GM18502 (cell line): ENCODE measurements at regions not wholly inside any gene's neighbourhood (a gene's known extent, or its start where the extent isn't known, plus 50 kb on each side); places are given as distances from the start of the nearest gene placed in this dataset.
A peak's percentile ranks its signal among the peaks of the same experiment; 100 is the strongest.
"Not testable (repeated sequence)": the region's sequence is repeated elsewhere in the genome, so short reads cannot be mapped to it uniquely, and the experiment has no call there.

Experiments used
- ATAC-seq: cut with Tn5 transposase; IDR thresholded peaks from one replicate; pipeline ENCODE4 v1.9.1; 2021; ENCODE audit warnings: mild to moderate bottlenecking; ENCODE audit not compliant: unreplicated experiment, poor library complexity

- ATAC-seq, result not testable (repeated sequence)
Measured at GRCh38 chr1:91207691-91208090, 185.9 kb upstream of the ZNF644 start.

GRCh38 chr1:91204150-91204549 is 182.3 kb upstream of the ZNF644 start:
- ATAC-seq, result not testable (repeated sequence)

GRCh38 chr1:91201694-91202093 is 179.9 kb upstream of the ZNF644 start:
- no peak for ATAC-seq

GRCh38 chr1:91201176-91201575 is 179.3 kb upstream of the ZNF644 start:
- ATAC-seq, result no peak

GRCh38 chr1:91200675-91201074 is 178.8 kb upstream of the ZNF644 start:
- no peak for ATAC-seq

- no peak for ATAC-seq
Measured at GRCh38 chr1:91199988-91200387, 178.2 kb upstream of the ZNF644 start.

GRCh38 chr1:91190996-91191395 is 169.2 kb upstream of the ZNF644 start:
- no peak for ATAC-seq

- no peak for ATAC-seq
Measured at GRCh38 chr1:91189096-91189495, 167.3 kb upstream of the ZNF644 start.

- not testable (repeated sequence) for ATAC-seq
Measured at GRCh38 chr1:91182807-91183206, 161.0 kb upstream of the ZNF644 start.

- ATAC-seq, result no peak
Measured at GRCh38 chr1:91176250-91176649, 154.4 kb upstream of the ZNF644 start.

- no peak for ATAC-seq
Measured at GRCh38 chr1:91174734-91175133, 152.9 kb upstream of the ZNF644 start.

- no peak for ATAC-seq
Measured at GRCh38 chr1:91173346-91173890, 151.6 kb upstream of the ZNF644 start.

- no peak for ATAC-seq
Measured at GRCh38 chr1:91172541-91172940, 150.7 kb upstream of the ZNF644 start.

GRCh38 chr1:91171898-91172297 is 150.1 kb upstream of the ZNF644 start:
- ATAC-seq, result no peak

GRCh38 chr1:91170571-91170970 is 148.7 kb upstream of the ZNF644 start:
- ATAC-seq, result no peak

GRCh38 chr1:91166106-91166712 is 144.4 kb upstream of the ZNF644 start:
- ATAC-seq, result no peak

- ATAC-seq, result peak; percentile 94
Measured at GRCh38 chr1:91165033-91165654, 143.3 kb upstream of the ZNF644 start.

- no peak for ATAC-seq
Measured at GRCh38 chr1:91162613-91163012, 140.8 kb upstream of the ZNF644 start.

GRCh38 chr1:91161749-91162148 is 139.9 kb upstream of the ZNF644 start:
- ATAC-seq, result no peak

GRCh38 chr1:91161166-91161565 is 139.3 kb upstream of the ZNF644 start:
- ATAC-seq, result no peak

GRCh38 chr1:91160363-91161075 is 138.7 kb upstream of the ZNF644 start:
- no peak for ATAC-seq
